Karpas-422 (cell line): ENCODE measurements at regions not wholly inside any gene's neighbourhood (a gene's known extent, or its start where the extent isn't known, plus 50 kb on each side); places are given as distances from the start of the nearest gene placed in this dataset.

ENCODE experiments used
- DNase-seq: peaks from one replicate; pipeline ENCODE4 v3.0.0-alpha.2; 2015
- H2AFZ ChIP-seq: fragments of 200-600 bp; sonication (generic); 2 replicates; pipeline ENCODE4 v1.6.1; 2014; ENCODE audit warnings: antibody characterized with exemption, low read length, mixed read lengths
- H3K27ac ChIP-seq: fragments of 200-600 bp; sonication (generic); 2 replicates; pipeline ENCODE4 v1.5.1; 2014; ENCODE audit warnings: mild to moderate bottlenecking, low read length, moderate library complexity
- H3K27me3 ChIP-seq: fragments of 200-600 bp; sonication (generic); 2 replicates; pipeline ENCODE4 v1.6.1; 2014; ENCODE audit warnings: low read length, mixed read lengths
- H3K36me3 ChIP-seq: fragments of 200-600 bp; sonication (generic); 2 replicates; pipeline ENCODE4 v1.6.1; 2014; ENCODE audit warnings: low read length, mixed read lengths; ENCODE audit not compliant: insufficient read depth
- H3K4me1 ChIP-seq: fragments of 200-600 bp; sonication (generic); 2 replicates; pipeline ENCODE4 v1.6.1; 2014; ENCODE audit warnings: mild to moderate bottlenecking, low read length, mixed read lengths
- H3K4me2 ChIP-seq: fragments of 200-600 bp; sonication (generic); 2 replicates; pipeline ENCODE4 v1.6.1; 2014; ENCODE audit warnings: low read length, low read depth, mild to moderate bottlenecking; ENCODE audit not compliant: poor library complexity, severe bottlenecking
- H3K4me3 ChIP-seq: fragments of 200-600 bp; sonication (generic); 2 replicates; pipeline ENCODE4 v1.5.1; 2014; ENCODE audit warnings: mild to moderate bottlenecking, antibody characterized with exemption, low read length, mixed read lengths
- H3K79me2 ChIP-seq: fragments of 200-600 bp; sonication (generic); 2 replicates; pipeline ENCODE4 v1.6.1; 2014; ENCODE audit warnings: mild to moderate bottlenecking, low read length, mixed read lengths
- H3K9ac ChIP-seq: fragments of 200-600 bp; sonication (generic); 2 replicates; pipeline ENCODE4 v1.6.0; 2014; ENCODE audit warnings: low read length
- H3K9me2 ChIP-seq: fragments of 200-600 bp; sonication (generic), shearing (Covaris generic); replicated peaks from 2 replicates; pipeline ENCODE4 v1.6.0; 2014; ENCODE audit warnings: mild to moderate bottlenecking, low read length, moderate library complexity; ENCODE audit not compliant: insufficient read depth
- H3K9me3 ChIP-seq: fragments of 300-700, 200-600 bp; sonication (generic); 2 replicates; pipeline ENCODE4 v1.6.1; 2014; ENCODE audit warnings: low read length, mixed read lengths
- H4K20me1 ChIP-seq: fragments of 200-600 bp; sonication (generic); 2 replicates; pipeline ENCODE4 v1.6.1; 2014; ENCODE audit warnings: mild to moderate bottlenecking, antibody characterized with exemption, low read length, low read depth; ENCODE audit not compliant: insufficient read depth

DNA sequence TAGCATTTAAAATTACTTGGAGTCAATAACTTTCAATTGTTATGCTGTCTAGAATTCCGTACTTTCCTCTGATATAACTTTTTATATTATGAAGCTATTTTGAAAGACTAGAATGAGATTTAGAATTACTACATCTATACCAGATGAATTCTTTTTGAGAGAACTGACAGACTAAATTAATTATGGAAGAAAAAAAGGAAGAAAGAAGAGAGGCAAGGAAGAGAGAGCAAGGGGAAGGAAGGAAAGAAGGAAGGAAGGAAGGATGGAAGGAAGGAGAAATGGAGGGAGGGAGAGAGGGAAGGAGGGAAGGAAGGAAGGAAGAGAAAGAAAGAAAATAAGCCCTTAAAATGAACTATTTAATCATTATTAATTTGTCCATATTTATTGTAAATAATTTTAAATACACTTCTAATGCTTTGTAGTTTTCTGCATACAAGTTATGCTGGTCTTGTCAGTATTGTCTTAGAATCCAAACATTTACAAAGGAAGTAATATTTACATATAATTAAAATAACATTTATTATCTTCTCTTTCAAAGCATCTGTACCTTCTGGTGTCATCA, 280.4 kb upstream of the HSF2 start:
- Histone ChIP-seq H3K9ac (no peak overlapping the region), H3K27ac (no peak overlapping the region), H3K27me3 (no peaks in the 10 kb centered on the region)

DNA sequence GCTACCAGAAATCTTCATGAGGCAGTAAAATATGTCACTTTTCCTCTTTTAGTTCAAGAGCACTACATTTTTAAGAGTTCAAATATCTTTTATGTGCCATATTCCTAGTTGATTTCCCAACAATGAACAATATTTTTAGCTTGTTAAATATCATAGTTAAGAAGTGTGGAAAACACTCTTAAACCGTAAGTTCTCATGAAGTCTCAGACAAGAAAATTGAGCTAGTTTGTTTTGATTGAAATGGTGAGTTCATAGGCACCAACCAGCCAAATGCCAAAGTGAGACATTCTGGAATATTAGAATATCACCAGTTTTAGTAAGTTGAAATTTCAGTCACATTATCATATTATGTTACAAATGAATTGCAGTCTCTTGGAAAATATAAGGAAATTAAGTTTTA, 277.2 kb upstream of the HSF2 start:
- no peak overlapping the region for H2AFZ ChIP-seq
- H4K20me1 ChIP-seq, result no peaks in the 10 kb centered on the region
- no peaks in the 10 kb centered on the region for H3K36me3 ChIP-seq
- H3K4me3 ChIP-seq, result no peak overlapping the region
- H3K27ac ChIP-seq, result no peak overlapping the region
- no peaks in the 10 kb centered on the region for H3K79me2 ChIP-seq
- no peaks in the 10 kb centered on the region for H3K9me2 ChIP-seq
- DNase-seq, result no peak
- H3K9ac ChIP-seq, result no peak overlapping the region
- no peaks in the 10 kb centered on the region for H3K27me3 ChIP-seq
- H3K4me2 ChIP-seq, result no peak overlapping the region
- H3K4me1 ChIP-seq, result no peaks in the 10 kb centered on the region
- no peaks in the 10 kb centered on the region for H3K9me3 ChIP-seq

More for the DNA sequence above, 280.4 kb upstream of the HSF2 start:
- Histone ChIP-seq H4K20me1 (no peaks in the 10 kb centered on the region), H3K9me2 (no peaks in the 10 kb centered on the region), H2AFZ (no peak overlapping the region), H3K4me3 (no peak overlapping the region), H3K36me3 (no peaks in the 10 kb centered on the region), H3K4me1 (no peaks in the 10 kb centered on the region), H3K79me2 (no peaks in the 10 kb centered on the region), H3K4me2 (no peak overlapping the region), H3K9me3 (no peaks in the 10 kb centered on the region)
- no peak for DNase-seq

DNA sequence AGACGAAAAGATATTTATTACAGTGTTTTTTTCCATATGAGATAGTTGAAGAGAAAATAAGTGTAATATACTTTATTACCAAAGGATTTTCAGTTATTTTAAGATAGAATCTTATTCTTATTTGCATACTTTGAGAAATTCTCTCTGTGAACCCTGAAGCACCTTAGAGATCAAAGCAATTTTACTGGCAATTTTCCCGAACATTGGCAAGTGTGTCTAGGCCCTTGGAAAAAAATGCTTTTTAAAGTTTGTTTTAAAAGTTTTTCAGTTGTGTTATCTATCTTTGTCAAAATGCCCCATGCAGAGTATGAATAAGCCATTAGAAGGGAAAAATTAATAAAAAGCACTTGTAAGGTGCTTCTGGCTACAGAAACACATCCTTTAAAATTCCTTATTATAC, 276.8 kb upstream of the HSF2 start:
- no peak for DNase-seq
- Histone ChIP-seq H3K36me3 (no peaks in the 10 kb centered on the region), H3K4me3 (no peak overlapping the region), H3K27me3 (no peaks in the 10 kb centered on the region), H3K4me2 (no peak overlapping the region), H3K27ac (no peak overlapping the region), H3K79me2 (no peaks in the 10 kb centered on the region), H2AFZ (no peak overlapping the region), H3K9ac (no peak overlapping the region), H3K9me3 (no peaks in the 10 kb centered on the region), H3K4me1 (no peaks in the 10 kb centered on the region), H3K9me2 (no peaks in the 10 kb centered on the region), H4K20me1 (no peaks in the 10 kb centered on the region)

DNA sequence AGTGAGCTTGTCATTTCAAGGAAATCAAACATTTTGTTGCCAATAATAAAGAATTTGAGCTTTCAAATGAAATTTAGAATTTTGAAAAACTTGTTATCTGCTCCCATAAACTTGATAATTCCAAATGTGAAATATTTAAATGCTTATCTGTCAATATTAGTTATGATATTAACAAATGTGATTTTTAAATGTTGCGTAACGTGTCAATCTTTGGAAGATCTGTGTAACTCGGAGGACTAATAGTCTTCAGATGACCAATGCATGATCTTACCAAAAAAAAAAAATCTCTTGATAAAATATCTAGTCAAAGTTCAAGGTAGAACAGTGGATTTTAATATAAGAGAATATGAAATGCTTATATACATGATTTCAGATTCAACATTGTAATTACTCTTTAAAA, 274.5 kb upstream of the HSF2 start:
- Histone ChIP-seq H3K27me3 (0 out of 2 replicates have a peak, but pooled peaks cover 2% of the 10 kb centered on the region), H3K79me2 (no peaks in the 10 kb centered on the region), H4K20me1 (no peaks in the 10 kb centered on the region), H3K9ac (no peak overlapping the region), H3K27ac (no peak overlapping the region), H3K36me3 (no peaks in the 10 kb centered on the region), H3K4me2 (no peak overlapping the region), H2AFZ (no peak overlapping the region), H3K4me3 (no peak overlapping the region), H3K4me1 (no peaks in the 10 kb centered on the region), H3K9me3 (no peaks in the 10 kb centered on the region), H3K9me2 (no peaks in the 10 kb centered on the region)
- DNase-seq, result peak; percentile 21

DNA sequence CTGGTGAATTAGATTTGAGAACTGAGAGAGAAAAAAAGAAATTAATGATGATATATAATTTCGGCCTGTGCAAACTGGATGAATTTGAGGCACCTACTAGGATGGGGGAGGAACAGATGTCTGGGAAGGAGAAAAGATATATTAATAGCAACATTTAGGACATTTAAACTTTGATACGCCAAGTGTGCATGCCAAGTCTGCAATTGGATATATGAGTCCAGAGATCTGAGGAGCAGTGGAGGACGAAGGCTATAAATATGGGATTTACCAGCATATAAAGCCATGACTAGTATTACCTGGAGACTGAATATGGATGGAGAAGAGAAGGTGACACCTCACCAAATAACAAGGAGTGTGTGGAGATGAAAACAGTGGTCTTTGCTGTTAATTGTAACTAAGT, 272.6 kb upstream of the HSF2 start:
- no peaks in the 10 kb centered on the region for H3K79me2 ChIP-seq
- H3K4me3 ChIP-seq, result no peak overlapping the region
- no peak overlapping the region for H2AFZ ChIP-seq
- no peaks in the 10 kb centered on the region for H4K20me1 ChIP-seq
- H3K4me2 ChIP-seq, result no peak overlapping the region
- no peak overlapping the region for H3K27ac ChIP-seq
- H3K9me3 ChIP-seq, result no peaks in the 10 kb centered on the region
- no peaks in the 10 kb centered on the region for H3K36me3 ChIP-seq
- 0 out of 2 replicates have a peak, but pooled peaks cover 2% of the 10 kb centered on the region for H3K27me3 ChIP-seq
- no peaks in the 10 kb centered on the region for H3K4me1 ChIP-seq
- no peak overlapping the region for H3K9ac ChIP-seq
- no peaks in the 10 kb centered on the region for H3K9me2 ChIP-seq
- peak; percentile 4 for DNase-seq

DNA sequence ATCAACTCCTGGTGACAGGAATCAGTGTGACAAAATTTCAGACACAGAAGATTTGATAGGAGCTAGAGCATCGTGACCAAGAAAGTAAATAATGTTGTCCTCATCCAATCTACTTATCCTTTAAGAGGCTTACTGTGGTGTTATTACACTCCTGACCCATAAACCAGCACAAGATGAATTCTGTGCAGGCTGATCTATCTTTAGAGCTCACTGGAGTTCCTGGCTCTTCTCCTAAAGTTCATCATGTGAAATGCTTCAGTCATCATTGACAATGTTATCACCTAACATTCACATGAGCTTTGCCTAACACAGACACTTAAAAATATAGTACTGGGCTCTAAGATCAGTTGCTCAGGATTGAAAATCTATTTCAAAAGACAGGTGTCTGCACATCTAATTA, 271.0 kb upstream of the HSF2 start:
- Histone ChIP-seq H3K36me3 (no peaks in the 10 kb centered on the region), H2AFZ (no peak overlapping the region), H3K9ac (no peak overlapping the region), H3K9me3 (no peaks in the 10 kb centered on the region), H3K9me2 (no peaks in the 10 kb centered on the region), H3K27ac (no peak overlapping the region), H3K4me3 (no peak overlapping the region), H3K79me2 (no peaks in the 10 kb centered on the region), H3K4me1 (no peaks in the 10 kb centered on the region), H3K4me2 (no peak overlapping the region), H4K20me1 (no peaks in the 10 kb centered on the region), H3K27me3 (0 out of 2 replicates have a peak, but pooled peaks cover 2% of the 10 kb centered on the region)
- DNase-seq, result peak; percentile 20

DNA sequence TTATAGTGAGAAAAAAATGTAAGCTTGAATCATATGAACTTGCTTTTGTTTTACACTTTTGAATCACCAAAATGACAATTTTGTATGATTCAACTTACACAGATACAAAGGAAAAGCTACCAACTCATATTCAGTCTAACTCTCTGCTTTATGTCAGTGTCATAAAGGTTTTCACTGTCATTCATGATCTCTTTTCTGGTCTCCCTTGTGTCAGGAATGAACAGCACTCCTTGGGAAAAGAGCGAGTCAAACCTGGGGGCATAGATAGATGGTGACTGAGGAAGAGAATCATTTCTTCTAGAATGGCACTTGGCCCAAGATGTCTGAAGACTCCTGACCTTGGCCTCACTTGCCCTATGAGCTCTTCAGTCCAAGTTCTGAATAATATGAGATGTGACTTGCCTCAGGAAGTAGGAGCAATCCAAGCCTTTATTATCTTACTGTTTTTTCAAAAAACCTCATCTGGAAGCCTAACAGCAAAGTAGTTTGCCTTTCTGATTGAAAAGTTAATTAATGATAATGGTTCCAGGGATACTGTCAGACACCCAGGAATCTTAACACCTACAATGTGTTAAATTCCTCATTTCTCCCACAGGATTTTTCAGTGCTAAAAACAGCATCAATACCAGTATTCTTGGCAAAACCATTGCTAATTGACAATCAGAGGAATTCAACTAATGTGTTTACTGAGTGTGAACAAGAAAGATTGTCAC, 270.0 kb upstream of the HSF2 start:
- Histone ChIP-seq H3K9me3 (no peaks in the 10 kb centered on the region), H3K79me2 (no peaks in the 10 kb centered on the region), H4K20me1 (no peaks in the 10 kb centered on the region), H3K4me1 (no peaks in the 10 kb centered on the region), H3K9me2 (no peaks in the 10 kb centered on the region), H3K27ac (no peak overlapping the region), H3K27me3 (0 out of 2 replicates have a peak, but pooled peaks cover 2% of the 10 kb centered on the region), H3K36me3 (no peaks in the 10 kb centered on the region), H2AFZ (no peak overlapping the region), H3K4me2 (no peak overlapping the region), H3K4me3 (no peak overlapping the region), H3K9ac (no peak overlapping the region)
- DNase-seq, result peak; percentile 10

DNA sequence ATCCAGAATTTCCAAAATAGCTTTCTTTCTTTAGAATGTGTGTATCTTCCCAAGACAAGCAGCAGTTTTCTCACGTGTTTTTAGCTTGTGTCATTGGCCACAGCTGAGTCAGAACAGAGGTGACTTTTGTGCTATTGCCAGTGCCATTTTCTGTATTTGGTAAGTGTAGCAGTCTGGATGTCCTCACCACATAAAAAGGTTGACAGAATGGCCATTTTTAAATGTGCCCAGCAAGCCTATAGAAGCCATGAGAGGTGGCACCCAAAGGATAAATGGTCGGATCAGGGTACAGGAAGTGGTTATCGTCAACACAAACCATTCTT, 269.5 kb upstream of the HSF2 start:
- H3K9ac ChIP-seq, result no peak overlapping the region
- H3K27me3 ChIP-seq, result 0 out of 2 replicates have a peak, but pooled peaks cover 2% of the 10 kb centered on the region
- no peak for DNase-seq
- H3K9me3 ChIP-seq, result no peaks in the 10 kb centered on the region
- no peaks in the 10 kb centered on the region for H3K79me2 ChIP-seq
- H2AFZ ChIP-seq, result no peak overlapping the region; the same call in 1 of the 2 replicates
- no peaks in the 10 kb centered on the region for H3K4me1 ChIP-seq
- H3K27ac ChIP-seq, result no peak overlapping the region
- H3K36me3 ChIP-seq, result no peaks in the 10 kb centered on the region
- H3K4me2 ChIP-seq, result no peak overlapping the region
- H3K9me2 ChIP-seq, result no peaks in the 10 kb centered on the region
- no peaks in the 10 kb centered on the region for H4K20me1 ChIP-seq
- H3K4me3 ChIP-seq, result no peak overlapping the region
